Smooth muscle cell (in vitro differentiated cells): ENCODE measurements at regions not wholly inside any gene's neighbourhood (a gene's known extent, or its start where the extent isn't known, plus 50 kb on each side); places are given as distances from the start of the nearest gene placed in this dataset.
A peak's percentile ranks its signal among the peaks of the same experiment; 100 is the strongest.

Source experiments
- DNase-seq: peaks from one replicate; lab custom pipeline; 2025; ENCODE audit not compliant: unreplicated experiment; lab: John Stamatoyannopoulos, UW
- H2AFZ ChIP-seq: fragments of 200-600 bp; sonication (generic); 2 replicates; pipeline ENCODE4 v1.6.0; 2016; ENCODE audit warnings: antibody characterized with exemption, low read depth, mild to moderate bottlenecking
- H3F3A ChIP-seq: fragments of 200-600 bp; sonication (generic); 2 replicates; pipeline ENCODE4 v1.6.0; 2017; ENCODE audit warnings: antibody characterized with exemption, low read depth
- H3K27ac ChIP-seq: fragments of 200-600 bp; sonication (generic); 2 replicates; pipeline ENCODE4 v1.5.1; 2016; ENCODE audit warnings: low read depth, mild to moderate bottlenecking
- H3K27me3 ChIP-seq: fragments of 200-600 bp; sonication (generic); 2 replicates; pipeline ENCODE4 v1.6.1; 2016; ENCODE audit warnings: low read depth, mild to moderate bottlenecking
- H3K36me3 ChIP-seq: fragments of 200-600 bp; sonication (generic); 2 replicates; pipeline ENCODE4 v1.5.1; 2016; ENCODE audit warnings: low read depth
- H3K4me1 ChIP-seq: fragments of 200-600 bp; sonication (generic); 2 replicates; pipeline ENCODE4 v1.5.1; 2016; ENCODE audit warnings: low read depth
- H3K4me2 ChIP-seq: fragments of 200-600 bp; sonication (generic); 2 replicates; pipeline ENCODE4 v1.6.0; 2016; ENCODE audit warnings: mild to moderate bottlenecking
- H3K4me3 ChIP-seq: fragments of 200-600 bp; sonication (generic); 2 replicates; pipeline ENCODE4 v1.5.1; 2016; ENCODE audit warnings: mild to moderate bottlenecking
- H3K79me2 ChIP-seq: fragments of 200-600 bp; sonication (generic); 2 replicates; pipeline ENCODE4 v1.6.0; 2016; ENCODE audit warnings: low read depth, mild to moderate bottlenecking
- H3K9ac ChIP-seq: fragments of 200-600 bp; sonication (generic); 2 replicates; pipeline ENCODE4 v1.6.0; 2016; ENCODE audit warnings: low read depth
- H3K9me3 ChIP-seq: fragments of 200-600 bp; sonication (generic); replicated peaks from 2 replicates; pipeline ENCODE4 v1.5.1; 2016; ENCODE audit warnings: low read depth
- H4K20me1 ChIP-seq: fragments of 200-600 bp; sonication (generic); 2 replicates; pipeline ENCODE4 v1.6.0; 2016; ENCODE audit warnings: low read depth
- WGBS: methylation state at CpG from one replicate; pipeline ENCODE4 v1.1.7; 2016; ENCODE audit warnings: low lambda C conversion rate; 5-methylcytosine and 5-hydroxymethylcytosine counted together
- TF ChIP-seq, protein P1 (sequence below): fragments of 200-600 bp; sonication (generic); IDR thresholded peaks from 2 replicates; pipeline ENCODE4 v1.5.1; 2017; ENCODE audit warnings: borderline replicate concordance, mild to moderate bottlenecking, antibody characterized with exemption; ENCODE audit not compliant: insufficient read depth, poor library complexity, severe bottlenecking

DNA sequence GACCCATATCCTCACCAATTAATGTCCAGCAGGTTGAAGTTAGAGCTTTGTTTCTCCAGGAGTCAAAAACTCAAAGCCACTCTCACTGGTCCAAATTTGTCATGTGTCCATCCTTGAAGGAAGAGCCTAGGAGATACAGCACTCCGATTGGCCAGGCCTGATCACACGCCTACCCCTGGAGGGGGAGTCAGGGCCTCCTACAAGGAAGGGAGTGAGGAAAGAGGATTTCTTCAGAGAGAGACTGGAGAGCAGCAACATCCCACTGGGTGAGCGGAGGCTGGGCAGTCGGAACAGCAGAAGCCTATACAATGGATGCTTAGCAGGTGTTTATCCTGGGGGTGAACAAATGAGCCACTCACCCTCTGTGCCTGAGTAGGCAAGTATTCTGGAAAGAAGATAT, 113.9 kb downstream of the TRIM29 start:
- no peaks in the 10 kb centered on the region for H3K27me3 ChIP-seq
- H3K4me2 ChIP-seq: peak overlapping the region; percentile 1
- H3K4me1 ChIP-seq: peaks cover 20% of the 10 kb centered on the region
- H3K36me3 ChIP-seq: no peaks in the 10 kb centered on the region
- H3K4me3 ChIP-seq: no peak overlapping the region
- WGBS: 90% methylated on average over 4 of the region's 4 CpGs
- TF ChIP-seq, protein P1, sequence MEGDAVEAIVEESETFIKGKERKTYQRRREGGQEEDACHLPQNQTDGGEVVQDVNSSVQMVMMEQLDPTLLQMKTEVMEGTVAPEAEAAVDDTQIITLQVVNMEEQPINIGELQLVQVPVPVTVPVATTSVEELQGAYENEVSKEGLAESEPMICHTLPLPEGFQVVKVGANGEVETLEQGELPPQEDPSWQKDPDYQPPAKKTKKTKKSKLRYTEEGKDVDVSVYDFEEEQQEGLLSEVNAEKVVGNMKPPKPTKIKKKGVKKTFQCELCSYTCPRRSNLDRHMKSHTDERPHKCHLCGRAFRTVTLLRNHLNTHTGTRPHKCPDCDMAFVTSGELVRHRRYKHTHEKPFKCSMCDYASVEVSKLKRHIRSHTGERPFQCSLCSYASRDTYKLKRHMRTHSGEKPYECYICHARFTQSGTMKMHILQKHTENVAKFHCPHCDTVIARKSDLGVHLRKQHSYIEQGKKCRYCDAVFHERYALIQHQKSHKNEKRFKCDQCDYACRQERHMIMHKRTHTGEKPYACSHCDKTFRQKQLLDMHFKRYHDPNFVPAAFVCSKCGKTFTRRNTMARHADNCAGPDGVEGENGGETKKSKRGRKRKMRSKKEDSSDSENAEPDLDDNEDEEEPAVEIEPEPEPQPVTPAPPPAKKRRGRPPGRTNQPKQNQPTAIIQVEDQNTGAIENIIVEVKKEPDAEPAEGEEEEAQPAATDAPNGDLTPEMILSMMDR: no peak
- no peaks in the 10 kb centered on the region for H4K20me1 ChIP-seq
- no peak for DNase-seq
- H3K9ac ChIP-seq: no peak overlapping the region
- H3F3A ChIP-seq: peaks cover 19% of the 10 kb centered on the region
- no peak overlapping the region for H2AFZ ChIP-seq
- H3K27ac ChIP-seq: peak overlapping the region; percentile 46
- H3K79me2 ChIP-seq: no peaks in the 10 kb centered on the region
- no peaks in the 10 kb centered on the region for H3K9me3 ChIP-seq

DNA sequence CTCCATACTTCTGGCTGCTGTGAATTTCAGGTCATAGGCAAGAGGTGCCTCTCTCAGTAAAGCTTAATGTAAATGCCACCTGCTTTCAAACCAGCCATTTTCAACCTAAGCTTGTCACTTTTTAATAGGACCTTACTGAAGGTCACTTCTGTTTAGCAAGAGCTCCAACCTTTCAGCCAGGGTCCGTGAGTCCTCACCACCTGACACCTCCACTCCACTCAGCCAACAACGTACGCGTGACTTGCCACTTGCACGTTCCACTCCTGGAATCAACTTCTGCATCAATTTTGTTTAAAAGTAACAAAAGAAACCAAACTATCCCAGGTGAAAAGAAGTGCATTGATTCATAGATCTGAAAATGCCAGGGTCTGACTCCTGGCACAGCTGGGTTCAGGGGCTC, 114.4 kb downstream of the TRIM29 start:
- H3K9ac ChIP-seq: no peak overlapping the region
- H3K27ac ChIP-seq: no peak overlapping the region
- H4K20me1 ChIP-seq: no peaks in the 10 kb centered on the region
- no peak for DNase-seq
- no peaks in the 10 kb centered on the region for H3K27me3 ChIP-seq
- H3K4me2 ChIP-seq: no peak overlapping the region
- H3K79me2 ChIP-seq: no peaks in the 10 kb centered on the region
- TF ChIP-seq, protein P1: no peak
- no peak overlapping the region for H2AFZ ChIP-seq
- no peak overlapping the region for H3K4me3 ChIP-seq
- H3K9me3 ChIP-seq: no peaks in the 10 kb centered on the region
- peaks cover 19% of the 10 kb centered on the region for H3F3A ChIP-seq
- H3K4me1 ChIP-seq: peaks cover 20% of the 10 kb centered on the region
- H3K36me3 ChIP-seq: no peaks in the 10 kb centered on the region
- 96% methylated on average over 5 of the region's 5 CpGs for WGBS

DNA sequence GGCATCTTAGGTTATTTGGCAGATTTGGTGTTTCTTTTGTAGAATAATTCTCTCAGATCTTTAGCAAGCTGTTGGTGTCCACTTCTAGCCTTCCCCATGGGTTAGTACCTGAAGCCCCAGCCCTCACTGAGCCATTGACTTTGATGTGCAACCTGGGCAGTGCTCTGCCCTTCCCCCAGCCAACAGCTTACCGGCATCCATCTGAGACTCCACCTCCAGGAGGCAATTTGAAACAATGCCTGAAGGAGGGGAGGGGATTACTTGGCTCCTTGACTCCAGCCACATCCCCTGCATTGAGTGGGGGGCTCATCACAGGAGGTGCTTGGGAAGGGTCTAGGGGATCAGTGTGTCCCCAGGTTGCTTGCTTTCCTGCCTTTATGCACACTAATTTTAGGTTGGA, 114.8 kb downstream of the TRIM29 start:
- TF ChIP-seq, protein P1: no peak
- Histone ChIP-seq H3K9ac (no peak overlapping the region), H4K20me1 (no peaks in the 10 kb centered on the region), H3K27me3 (no peaks in the 10 kb centered on the region), H3K36me3 (no peaks in the 10 kb centered on the region), H2AFZ (no peak overlapping the region), H3K4me3 (no peak overlapping the region), H3K27ac (no peak overlapping the region), H3K79me2 (no peaks in the 10 kb centered on the region), H3F3A (peaks cover 19% of the 10 kb centered on the region), H3K4me2 (no peak overlapping the region), H3K4me1 (peaks cover 20% of the 10 kb centered on the region), H3K9me3 (no peaks in the 10 kb centered on the region)
- 40% methylated on average over 1 of the region's 1 CpG for WGBS
- DNase-seq: no peak

DNA sequence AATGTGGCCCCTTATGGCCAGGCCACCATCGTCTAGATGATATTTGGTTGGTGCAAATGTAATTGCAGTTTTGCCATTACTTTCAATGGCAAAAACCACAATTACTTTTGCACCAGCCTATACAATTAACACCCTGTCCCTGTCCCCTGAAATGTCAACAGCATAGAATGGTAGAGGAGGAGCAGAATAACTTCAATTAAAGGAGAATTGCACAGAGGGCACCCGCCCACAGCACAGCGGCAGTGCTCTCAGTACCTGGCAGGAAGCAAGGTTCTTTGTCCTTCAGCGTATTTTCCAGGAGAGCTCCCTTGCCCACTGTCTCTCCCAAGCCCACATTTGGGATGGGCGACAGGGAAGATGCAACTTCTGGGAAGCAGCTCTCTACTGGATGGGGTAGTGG, 115.3 kb downstream of the TRIM29 start:
- TF ChIP-seq, protein P1: no peak
- H3K9me3 ChIP-seq: no peaks in the 10 kb centered on the region
- H3K4me1 ChIP-seq: peaks cover 20% of the 10 kb centered on the region
- H3K79me2 ChIP-seq: no peaks in the 10 kb centered on the region
- no peaks in the 10 kb centered on the region for H3K36me3 ChIP-seq
- WGBS: 96% methylated on average over 5 of the region's 5 CpGs
- no peaks in the 10 kb centered on the region for H3K27me3 ChIP-seq
- no peak overlapping the region for H3K4me3 ChIP-seq
- peaks cover 19% of the 10 kb centered on the region for H3F3A ChIP-seq
- no peak overlapping the region for H3K27ac ChIP-seq
- H4K20me1 ChIP-seq: no peaks in the 10 kb centered on the region
- H3K9ac ChIP-seq: no peak overlapping the region
- DNase-seq: no peak
- H2AFZ ChIP-seq: no peak overlapping the region
- H3K4me2 ChIP-seq: no peak overlapping the region
